Activated T-helper 17 cell treated with anti-CD3 and anti-CD28 coated beads, Interleukin-2, amount 50 U/mL, for 72 hours (primary cell): ENCODE measurements at regions not wholly inside any gene's neighbourhood (a gene's known extent, or its start where the extent isn't known, plus 50 kb on each side); places are given as distances from the start of the nearest gene placed in this dataset.
"Not testable (repeated sequence)": the region's sequence is repeated elsewhere in the genome, so short reads cannot be mapped to it uniquely, and the experiment has no call there.

Experiments used
- ATAC-seq: fragments of 150-1000 bp; cut with Tn5 transposase; replicated peaks from 2 replicates; pipeline ENCODE4 v1.10.0; 2021; ENCODE audit warnings: mild to moderate bottlenecking, moderate library complexity
- H3K27ac Mint-ChIP-seq: one replicate; pipeline ENCODE4 v1.8.0; 2022; ENCODE audit warnings: mixed read lengths
- H3K27me3 Mint-ChIP-seq: one replicate; pipeline ENCODE4 v1.8.0; 2022; ENCODE audit warnings: mixed read lengths
- H3K36me3 Mint-ChIP-seq: one replicate; pipeline ENCODE4 v1.8.0; 2022; ENCODE audit warnings: low read depth, mild to moderate bottlenecking, mixed read lengths
- H3K4me1 Mint-ChIP-seq: one replicate; pipeline ENCODE4 v1.8.0; 2022; ENCODE audit warnings: mixed read lengths
- H3K4me3 Mint-ChIP-seq: one replicate; pipeline ENCODE4 v1.8.0; 2022; ENCODE audit warnings: mild to moderate bottlenecking, mixed read lengths
- H3K9me3 Mint-ChIP-seq: one replicate; pipeline ENCODE4 v1.8.0; 2022; ENCODE audit warnings: mixed read lengths

DNA sequence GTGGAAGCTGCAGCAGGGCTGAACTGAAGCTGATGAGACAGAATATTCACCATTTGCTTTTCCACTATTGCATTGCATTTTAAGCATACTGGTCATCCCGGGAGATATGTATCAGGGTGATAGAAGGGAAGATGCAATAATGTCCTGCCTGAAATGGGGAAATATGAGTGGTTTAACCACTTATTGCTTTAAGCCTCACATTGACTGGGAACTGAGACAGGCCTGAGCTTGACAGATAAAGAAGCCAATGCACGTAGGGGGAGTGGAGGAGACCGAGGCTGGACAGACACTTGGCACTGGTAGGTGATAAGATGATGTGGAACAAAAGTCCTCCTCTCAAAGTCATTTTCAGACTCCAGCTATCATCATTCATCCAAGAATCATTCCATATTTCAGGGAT, 911.7 kb upstream of the NCAM2 start:
- no peak for ATAC-seq
- H3K36me3 Mint-ChIP-seq, result no peaks in the 10 kb centered on the region
- no peak overlapping the region for H3K27ac Mint-ChIP-seq
- no peaks in the 10 kb centered on the region for H3K4me1 Mint-ChIP-seq
- peaks cover 12% of the 10 kb centered on the region for H3K9me3 Mint-ChIP-seq
- H3K27me3 Mint-ChIP-seq, result no peaks in the 10 kb centered on the region
- H3K4me3 Mint-ChIP-seq, result no peak overlapping the region

DNA sequence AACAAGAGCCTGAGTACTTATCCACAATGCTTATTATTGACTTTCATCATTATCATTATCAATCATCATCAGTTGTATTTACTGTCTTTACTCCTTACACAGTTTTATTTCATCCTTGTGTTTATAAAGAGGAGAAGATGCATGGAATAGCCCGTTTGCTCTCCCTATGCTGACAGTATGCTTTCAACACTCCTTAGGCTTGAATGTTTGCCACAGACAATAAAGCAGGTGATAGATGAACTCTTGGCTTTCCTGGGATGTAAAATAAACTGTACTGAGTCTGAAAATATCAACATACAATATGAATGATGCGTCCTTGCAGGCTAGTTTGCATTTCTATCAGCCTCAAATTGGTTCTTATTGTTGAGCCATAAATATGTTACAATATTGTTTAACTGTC, 891.8 kb upstream of the NCAM2 start:
- Mint-ChIP-seq H3K4me1 (no peaks in the 10 kb centered on the region), H3K36me3 (no peaks in the 10 kb centered on the region), H3K27me3 (no peaks in the 10 kb centered on the region), H3K4me3 (no peak overlapping the region), H3K27ac (no peak overlapping the region), H3K9me3 (peaks cover 12% of the 10 kb centered on the region)
- no peak for ATAC-seq

DNA sequence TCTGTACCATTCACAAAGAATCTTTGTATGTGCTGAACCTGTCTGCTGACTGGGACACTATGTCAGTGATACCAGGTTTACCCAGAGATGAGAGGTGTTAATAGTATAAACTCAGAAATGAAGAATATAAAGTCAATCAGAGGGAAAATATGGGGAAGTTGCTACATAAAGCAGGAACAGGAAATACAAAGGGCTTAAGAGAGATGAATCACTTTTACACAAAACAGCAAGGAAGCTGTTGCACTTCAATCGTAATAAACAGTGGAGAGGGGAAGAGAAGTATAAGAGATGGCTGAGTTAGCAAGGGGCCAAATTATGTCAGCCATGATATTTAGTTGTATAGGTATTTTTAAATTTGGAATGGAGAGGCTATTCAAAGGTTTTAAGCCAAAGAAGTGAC, 890.2 kb upstream of the NCAM2 start:
- Mint-ChIP-seq H3K4me1 (no peaks in the 10 kb centered on the region), H3K27ac (no peak overlapping the region), H3K36me3 (no peaks in the 10 kb centered on the region), H3K9me3 (peaks cover 16% of the 10 kb centered on the region), H3K27me3 (no peaks in the 10 kb centered on the region), H3K4me3 (no peak overlapping the region)
- no peak for ATAC-seq

DNA sequence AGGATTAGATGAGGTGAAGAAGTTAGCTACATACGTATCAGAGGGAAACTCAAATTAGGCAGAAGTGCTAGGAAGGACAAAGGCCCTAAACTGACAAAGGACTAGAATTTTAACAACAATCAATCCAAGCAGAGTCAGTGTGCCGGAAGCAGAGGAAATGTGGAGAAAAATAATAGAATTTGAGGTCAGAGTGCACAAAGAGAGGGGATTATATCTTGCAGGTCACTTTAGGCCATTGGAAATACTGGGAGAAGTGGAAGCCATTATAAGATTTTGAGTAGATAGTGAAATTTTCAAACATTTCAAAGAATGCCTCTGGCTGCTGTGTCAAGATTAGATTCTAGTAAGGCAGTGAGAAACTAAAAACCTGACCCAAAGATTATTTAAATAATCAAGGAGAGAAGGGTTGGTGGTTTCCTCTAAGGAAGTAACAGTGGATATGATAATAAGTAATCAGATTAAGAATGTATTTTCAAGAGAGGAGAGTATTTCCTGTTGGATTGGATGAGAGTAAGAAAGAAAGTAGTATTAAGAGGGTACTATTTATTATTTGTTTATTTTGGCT, 889.2 kb upstream of the NCAM2 start:
- Mint-ChIP-seq H3K4me1 (no peaks in the 10 kb centered on the region), H3K27me3 (no peaks in the 10 kb centered on the region), H3K4me3 (no peak overlapping the region), H3K9me3 (peaks cover 17% of the 10 kb centered on the region), H3K27ac (no peak overlapping the region), H3K36me3 (no peaks in the 10 kb centered on the region)
- ATAC-seq, result no peak

DNA sequence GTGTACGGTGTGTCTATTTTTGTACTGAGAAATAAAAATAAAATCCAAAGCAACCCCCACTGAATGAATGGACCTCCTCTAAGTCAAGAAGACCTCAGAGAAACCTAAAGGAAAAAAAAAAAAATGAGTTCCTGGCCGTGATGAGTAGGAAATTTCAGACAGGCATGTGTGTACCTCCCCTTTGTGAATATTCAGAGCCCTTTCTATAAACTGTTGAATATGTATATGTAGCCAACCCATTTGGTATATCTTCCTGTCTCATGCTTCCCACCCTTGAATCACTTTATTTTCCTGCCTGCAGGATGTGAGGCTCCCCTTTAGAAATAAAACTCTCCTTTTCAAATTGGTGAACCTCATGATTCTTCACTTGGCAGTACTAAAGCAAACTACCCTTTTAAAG, 887.8 kb upstream of the NCAM2 start:
- Mint-ChIP-seq H3K27ac (no peak overlapping the region), H3K9me3 (peaks cover 26% of the 10 kb centered on the region), H3K27me3 (no peaks in the 10 kb centered on the region), H3K4me1 (no peaks in the 10 kb centered on the region), H3K4me3 (no peak overlapping the region), H3K36me3 (no peaks in the 10 kb centered on the region)
- ATAC-seq, result no peak

DNA sequence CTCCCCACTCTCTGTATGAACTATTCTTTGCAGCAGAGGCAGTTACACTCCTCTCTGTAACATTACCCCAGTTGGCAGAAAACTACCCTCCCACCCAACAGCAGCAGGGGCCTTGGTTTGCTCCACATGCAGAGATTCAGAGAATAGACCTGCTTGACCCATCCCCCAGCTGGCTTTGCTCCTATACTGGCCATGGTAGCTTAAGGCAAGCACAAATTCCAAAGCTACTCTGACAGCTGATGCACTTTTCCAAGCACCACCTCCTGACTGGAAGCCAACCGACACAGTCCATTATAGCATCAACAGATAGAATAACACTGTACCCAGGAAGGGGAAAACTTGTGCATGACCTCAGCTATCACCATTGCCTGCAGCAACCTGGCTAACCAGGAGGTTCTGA, 846.5 kb upstream of the NCAM2 start:
- Mint-ChIP-seq H3K4me3 (no peak overlapping the region), H3K4me1 (no peaks in the 10 kb centered on the region), H3K27me3 (no peaks in the 10 kb centered on the region), H3K36me3 (no peaks in the 10 kb centered on the region), H3K9me3 (peaks cover 31% of the 10 kb centered on the region), H3K27ac (no peak overlapping the region)
- no peak for ATAC-seq

DNA sequence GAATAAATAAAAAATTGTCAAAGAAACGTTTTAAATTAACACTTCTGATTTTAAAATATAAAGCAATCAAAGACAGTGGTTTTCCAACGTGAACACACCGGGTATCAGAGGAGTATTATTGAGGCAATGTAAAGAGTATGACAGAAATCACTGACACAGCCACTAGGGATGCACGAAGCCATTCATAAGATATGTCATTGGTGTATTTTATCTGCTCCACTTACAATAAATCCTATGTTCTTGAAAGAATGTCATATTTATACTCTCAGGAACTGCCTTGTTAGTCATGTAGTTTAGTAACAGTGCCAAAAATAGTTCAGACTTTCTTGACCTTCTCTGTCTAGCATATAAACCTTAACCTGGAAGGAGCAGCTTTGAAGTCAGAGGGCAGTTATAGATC, 835.0 kb upstream of the NCAM2 start:
- H3K9me3 Mint-ChIP-seq, result peaks cover 12% of the 10 kb centered on the region
- H3K27me3 Mint-ChIP-seq, result no peaks in the 10 kb centered on the region
- no peaks in the 10 kb centered on the region for H3K36me3 Mint-ChIP-seq
- H3K4me3 Mint-ChIP-seq, result no peak overlapping the region
- no peaks in the 10 kb centered on the region for H3K4me1 Mint-ChIP-seq
- no peak for ATAC-seq
- no peak overlapping the region for H3K27ac Mint-ChIP-seq

DNA sequence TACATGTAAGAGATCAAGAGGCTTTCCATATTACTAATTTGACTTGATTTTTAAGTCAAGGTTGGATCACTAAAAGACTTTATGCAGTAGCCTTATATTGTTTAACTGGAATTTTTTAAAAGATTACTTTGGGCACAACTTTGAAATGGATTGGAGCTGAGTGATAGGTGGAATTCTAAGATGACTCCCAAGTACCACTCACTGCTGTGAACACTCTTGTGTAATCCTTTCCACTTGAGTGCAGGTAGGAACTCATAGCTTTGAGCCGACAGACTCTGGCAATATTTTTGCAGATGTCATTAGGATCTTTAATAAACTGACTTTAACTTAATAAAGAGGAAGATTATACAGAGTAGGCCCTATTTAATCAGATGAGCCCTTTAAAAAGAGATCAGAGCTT, 831.1 kb upstream of the NCAM2 start:
- no peaks in the 10 kb centered on the region for H3K4me1 Mint-ChIP-seq
- H3K4me3 Mint-ChIP-seq, result no peak overlapping the region
- no peaks in the 10 kb centered on the region for H3K36me3 Mint-ChIP-seq
- H3K27ac Mint-ChIP-seq, result no peak overlapping the region
- peaks cover 19% of the 10 kb centered on the region for H3K9me3 Mint-ChIP-seq
- H3K27me3 Mint-ChIP-seq, result no peaks in the 10 kb centered on the region
- ATAC-seq, result no peak

DNA sequence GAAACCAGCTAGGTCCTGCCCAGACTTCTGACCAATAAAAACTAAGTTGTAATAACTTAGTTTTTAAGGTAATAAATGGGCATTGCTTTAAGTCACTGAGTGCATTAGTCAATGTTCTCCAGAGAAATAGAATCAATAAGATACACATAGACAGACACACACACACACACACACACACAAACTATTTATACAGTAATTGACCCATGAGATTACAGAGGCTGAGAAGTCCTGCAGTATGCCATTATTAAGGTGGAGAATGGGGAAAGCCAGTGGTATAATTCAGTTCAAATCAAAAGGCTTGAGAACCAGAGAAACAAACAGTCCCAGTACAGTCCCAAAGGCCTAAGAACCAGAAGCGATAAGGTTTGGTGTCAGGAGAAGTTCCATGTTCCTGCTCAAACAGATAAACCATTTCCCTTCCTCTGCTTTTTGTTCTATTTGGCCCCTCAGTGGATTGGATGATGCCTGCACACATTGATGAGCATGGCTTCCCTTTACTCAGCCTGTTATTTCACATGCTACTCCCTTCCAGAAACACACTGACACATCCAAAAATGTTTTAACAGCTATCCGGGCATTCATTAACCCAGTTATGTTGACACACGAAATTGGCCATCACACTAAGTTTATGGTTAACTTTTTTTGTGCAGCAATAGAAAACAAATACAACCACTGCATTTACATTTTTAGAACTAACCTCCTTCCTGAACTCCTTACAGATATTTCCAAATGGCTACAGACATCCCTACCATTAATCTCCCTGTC, 828.2 kb upstream of the NCAM2 start:
- Mint-ChIP-seq H3K9me3 (peaks cover 27% of the 10 kb centered on the region), H3K36me3 (no peaks in the 10 kb centered on the region), H3K4me1 (no peaks in the 10 kb centered on the region), H3K27ac (no peak overlapping the region), H3K27me3 (no peaks in the 10 kb centered on the region), H3K4me3 (no peak overlapping the region)
- no peak for ATAC-seq

DNA sequence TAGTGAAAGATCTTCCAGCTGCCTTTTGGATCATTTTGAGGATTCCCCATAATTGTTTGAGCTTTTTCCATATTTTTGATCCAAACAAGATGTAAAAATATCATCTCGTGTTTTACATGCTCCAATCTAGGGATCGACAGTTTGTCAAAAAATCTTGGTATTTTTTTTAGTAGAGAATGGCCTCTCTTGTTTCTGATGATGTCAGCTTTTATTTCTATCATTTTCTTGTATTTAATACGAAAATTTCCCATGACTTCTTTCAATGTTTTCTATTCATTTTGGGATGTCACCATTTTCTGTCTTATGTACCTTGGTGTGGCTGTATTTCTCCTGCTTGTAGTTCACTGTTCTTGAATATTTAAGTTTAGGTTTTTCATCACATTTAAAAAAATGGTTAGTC, 812.0 kb upstream of the NCAM2 start:
- no peak for ATAC-seq
- H3K27me3 Mint-ChIP-seq, result no peaks in the 10 kb centered on the region
- no peak overlapping the region for H3K27ac Mint-ChIP-seq
- peaks cover 20% of the 10 kb centered on the region for H3K9me3 Mint-ChIP-seq
- H3K4me1 Mint-ChIP-seq, result no peaks in the 10 kb centered on the region
- no peaks in the 10 kb centered on the region for H3K36me3 Mint-ChIP-seq
- no peak overlapping the region for H3K4me3 Mint-ChIP-seq

DNA sequence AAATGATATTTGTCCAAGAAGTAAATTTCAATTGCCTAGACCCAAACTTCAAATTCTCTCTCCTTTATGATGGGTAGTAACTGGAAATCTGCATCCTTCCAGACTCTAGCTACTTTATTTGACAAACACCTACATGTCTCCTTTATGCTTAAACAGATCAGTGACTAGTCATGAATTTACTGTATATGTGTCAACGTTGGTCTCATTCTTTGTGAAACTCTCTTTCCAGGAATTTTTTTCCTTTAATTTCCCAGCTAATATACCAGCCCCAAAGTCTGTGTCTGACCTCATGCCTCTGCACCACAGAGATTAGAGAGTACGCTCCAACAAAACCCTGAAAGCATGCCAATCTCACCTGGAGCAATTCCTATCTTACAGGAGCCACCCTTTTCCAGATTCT, 811.2 kb upstream of the NCAM2 start:
- H3K36me3 Mint-ChIP-seq, result no peaks in the 10 kb centered on the region
- H3K9me3 Mint-ChIP-seq, result peaks cover 20% of the 10 kb centered on the region

DNA sequence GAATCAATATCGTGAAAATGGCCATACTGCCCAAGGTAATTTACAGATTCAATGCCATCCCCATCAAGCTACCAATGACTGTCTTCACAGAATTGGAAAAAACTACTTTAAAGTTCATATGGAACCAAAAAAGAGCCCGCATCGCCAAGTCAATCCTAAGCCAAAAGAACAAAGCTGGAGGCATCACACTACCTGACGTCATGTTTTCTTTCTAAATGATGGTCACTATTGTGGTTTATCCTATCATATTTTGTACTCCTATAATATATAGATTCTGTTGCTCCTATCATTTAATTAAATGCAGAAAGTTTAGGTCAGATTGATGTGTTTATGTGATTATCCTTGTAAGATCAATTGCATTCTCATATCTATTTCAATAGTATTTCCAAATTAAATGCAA, 796.9 kb upstream of the NCAM2 start:
- H3K9me3 Mint-ChIP-seq, result peaks cover 11% of the 10 kb centered on the region
- not testable (repeated sequence) for H3K4me3 Mint-ChIP-seq, H3K36me3 Mint-ChIP-seq, H3K27ac Mint-ChIP-seq, H3K27me3 Mint-ChIP-seq, H3K4me1 Mint-ChIP-seq, ATAC-seq

More for the DNA sequence above, 811.2 kb upstream of the NCAM2 start:
- no peak for ATAC-seq
- Mint-ChIP-seq H3K27me3 (no peaks in the 10 kb centered on the region), H3K4me1 (no peaks in the 10 kb centered on the region), H3K4me3 (no peak overlapping the region), H3K27ac (no peak overlapping the region)

DNA sequence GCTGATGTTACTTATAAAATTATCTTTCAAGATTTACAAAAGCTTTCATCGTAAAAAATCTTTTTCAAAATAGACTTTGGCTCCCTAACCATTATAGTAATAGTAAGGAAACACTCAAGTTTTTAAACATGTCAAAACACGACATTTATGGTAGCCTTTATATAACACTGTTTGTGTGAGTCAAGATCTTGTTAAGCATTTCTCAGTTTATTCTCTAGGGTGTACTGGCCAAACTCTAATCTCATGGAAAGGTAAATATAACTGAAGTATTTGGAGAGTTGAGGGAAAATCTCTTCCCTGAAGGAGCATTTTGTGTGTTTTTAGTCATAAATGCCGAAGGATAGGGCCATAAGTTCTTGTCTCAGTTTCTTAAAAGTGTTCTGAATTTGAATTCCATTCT, 790.9 kb upstream of the NCAM2 start:
- Mint-ChIP-seq H3K27ac (no peak overlapping the region), H3K36me3 (no peaks in the 10 kb centered on the region), H3K27me3 (no peaks in the 10 kb centered on the region), H3K4me1 (no peaks in the 10 kb centered on the region), H3K9me3 (peaks cover 16% of the 10 kb centered on the region), H3K4me3 (no peak overlapping the region)
- ATAC-seq, result no peak

DNA sequence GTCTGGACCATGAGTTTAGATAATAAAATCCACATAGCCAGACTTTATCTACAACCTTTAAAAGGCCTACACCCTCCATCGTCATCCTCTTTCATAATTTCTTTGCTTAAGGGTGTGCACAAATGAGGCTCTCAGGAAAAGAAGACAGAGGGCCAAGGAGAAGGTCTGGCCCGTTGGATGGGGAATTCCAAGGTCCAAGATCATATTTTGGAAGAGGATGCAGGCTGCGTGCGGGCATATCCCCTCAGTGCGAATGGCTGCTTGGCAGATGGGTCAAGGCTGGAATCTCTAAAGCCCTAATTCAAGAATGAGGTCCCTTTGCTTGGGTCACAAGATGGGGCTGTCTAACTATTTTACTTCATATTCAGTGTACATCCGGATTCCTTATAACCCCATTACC, 782.2 kb upstream of the NCAM2 start:
- Mint-ChIP-seq H3K27ac (no peak overlapping the region), H3K9me3 (peaks cover 7% of the 10 kb centered on the region), H3K4me1 (no peaks in the 10 kb centered on the region), H3K4me3 (no peak overlapping the region), H3K36me3 (no peaks in the 10 kb centered on the region), H3K27me3 (no peaks in the 10 kb centered on the region)
- ATAC-seq, result no peak

DNA sequence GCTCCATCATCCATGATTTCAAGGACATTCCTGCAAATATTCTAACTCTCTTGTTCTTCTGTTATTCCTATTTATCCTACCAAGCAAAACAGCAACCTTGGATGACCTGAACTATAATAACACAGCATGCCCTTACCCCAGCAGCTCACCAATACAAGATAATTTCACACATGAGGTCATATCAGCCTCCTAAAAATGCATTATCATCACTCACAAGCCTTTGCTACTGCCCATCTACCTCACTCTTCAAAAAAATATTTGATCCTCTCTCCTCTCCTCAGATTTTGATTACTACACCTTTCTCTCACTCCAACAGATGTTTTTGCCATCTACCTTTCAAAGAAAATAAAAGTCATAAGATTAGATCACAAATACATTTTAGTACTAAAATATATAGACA, 777.6 kb upstream of the NCAM2 start:
- ATAC-seq, result no peak
- Mint-ChIP-seq H3K36me3 (no peaks in the 10 kb centered on the region), H3K4me3 (no peak overlapping the region), H3K27me3 (no peaks in the 10 kb centered on the region), H3K9me3 (peaks cover 6% of the 10 kb centered on the region), H3K4me1 (no peaks in the 10 kb centered on the region), H3K27ac (no peak overlapping the region)

DNA sequence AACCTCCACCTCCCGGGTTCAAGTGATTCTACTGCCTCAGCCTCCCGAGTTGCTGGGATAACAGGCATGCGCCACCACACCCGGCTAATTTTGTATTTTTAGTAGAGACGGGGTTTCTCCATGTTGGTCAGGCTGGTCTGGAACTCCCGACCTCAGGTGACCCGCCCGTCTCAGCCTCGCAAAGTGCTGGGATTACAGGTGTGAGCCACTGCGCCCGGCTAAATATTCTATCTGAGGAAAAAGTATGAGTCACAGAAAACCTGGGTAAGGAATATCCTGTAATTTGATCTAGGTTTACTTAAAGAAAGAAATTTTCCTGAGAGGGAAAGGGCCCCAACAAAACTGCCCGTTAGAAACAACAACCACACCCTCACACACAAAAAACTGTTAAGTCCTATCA, 776.2 kb upstream of the NCAM2 start:
- not testable (repeated sequence) for H3K9me3 Mint-ChIP-seq, H3K4me1 Mint-ChIP-seq, H3K4me3 Mint-ChIP-seq, ATAC-seq, H3K27ac Mint-ChIP-seq, H3K36me3 Mint-ChIP-seq, H3K27me3 Mint-ChIP-seq
